Prostate gland (tissue), 2 donors: ENCODE measurements at regions not wholly inside any gene's neighbourhood (a gene's known extent, or its start where the extent isn't known, plus 50 kb on each side); places are given as distances from the start of the nearest gene placed in this dataset.

ENCODE experiments used
- DNase-seq: peaks from one replicate; pipeline ENCODE4 v3.0.0-alpha.2; 2019; ENCODE audit warnings: low spot score
- H3K27ac ChIP-seq, 2 donors: fragments of 200-600 bp; sonication (generic); 2 replicates each; pipeline ENCODE4 v1.5.1; 2017 to 2019
- H3K27me3 ChIP-seq: fragments of 200-600 bp; sonication (generic); replicated peaks from 2 replicates; pipeline ENCODE4 v1.5.1; 2019; ENCODE audit not compliant: insufficient read depth
- H3K36me3 ChIP-seq, 2 donors: fragments of 200-600 bp; sonication (generic); 1 replicate in 1 of 2; 2 replicates in 1 of 2; pipeline versions ENCODE4 v1.5.1 to v1.8.1; 2017 to 2019
- H3K4me1 ChIP-seq: fragments of 200-600 bp; sonication (generic); replicated peaks from 2 replicates; pipeline ENCODE4 v1.5.1; 2019
- H3K4me3 ChIP-seq, 2 donors: fragments of 200-600 bp; sonication (generic); 2 replicates each; pipeline ENCODE4 v1.5.1; 2017 to 2019
- H3K9me3 ChIP-seq: fragments of 200-600 bp; sonication (generic); 2 replicates; pipeline ENCODE4 v1.5.1; 2017
- CTCF ChIP-seq, 4 experiments: fragments of 200-600 bp in 2 of 4; fragments of 450-650 bp in 2 of 4; sonication (generic) in 2 of 4; IDR thresholded peaks; 1 replicate in 3 of 4; 2 replicates in 1 of 4; pipeline ENCODE4 v1.5.1; 2016 to 2019; ENCODE audit warnings: antibody characterized with exemption in 4 of 4, mild to moderate bottlenecking in 2 of 4, moderate library complexity in 2 of 4
- POLR2A ChIP-seq: fragments of 450-650 bp; IDR thresholded peaks from one replicate; pipeline ENCODE4 v1.6.1; 2016; ENCODE audit warnings: antibody characterized with exemption, mild to moderate bottlenecking
- POLR2AphosphoS5 ChIP-seq: sonication (generic); formaldehyde crosslinking; IDR thresholded peaks from one replicate; pipeline ENCODE4 v1.6.1; 2017; ENCODE audit warnings: antibody characterized with exemption
- WGBS: methylation state at CpG from one replicate; pipeline ENCODE4 v1.1.5; 2018; 5-methylcytosine and 5-hydroxymethylcytosine counted together
- intact Hi-C: fragments of 100-400 bp; cut with DNase I; formaldehyde crosslinking; loops from one replicate; pipeline ENCODE4 v1.14.2; 2022

DNA sequence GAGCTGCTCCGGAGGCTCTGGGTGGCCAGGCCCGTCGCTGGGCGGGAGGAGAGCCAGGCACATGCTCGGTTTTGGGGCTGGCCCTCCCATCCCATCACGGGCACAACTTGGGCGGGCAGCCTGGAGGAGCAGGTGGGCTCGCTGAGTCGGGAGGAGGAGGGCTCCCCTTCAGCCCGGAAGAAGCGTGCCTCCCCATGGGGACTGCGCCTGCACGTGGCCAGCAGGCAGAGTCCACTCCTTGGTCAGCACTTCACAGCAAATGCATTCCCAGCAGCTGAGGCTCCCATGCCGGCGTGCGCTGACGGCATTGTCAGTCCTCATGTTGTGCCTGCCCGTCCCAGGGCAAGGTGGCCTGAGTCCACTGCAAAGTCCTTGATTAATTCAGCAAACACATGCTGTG lies 1281.7 kb downstream of the BRD1 start:
- Histone ChIP-seq H3K4me3 (no peak overlapping the region), H3K27me3 (peaks cover 3% of the 10 kb centered on the region), H3K4me1 (no peaks in the 10 kb centered on the region), H3K27ac (no peak overlapping the region), H3K9me3 (no peaks in the 10 kb centered on the region), H3K36me3 (no peaks in the 10 kb centered on the region)
- intact Hi-C loops: no loop called here
- WGBS: 90% methylated on average over 18 of the region's 18 CpGs
- DNase-seq: no peak
- TF ChIP-seq POLR2A: no peak
- no peak for TF ChIP-seq CTCF (IDR thresholded peaks at IDR 0.05)
- no peak for TF ChIP-seq POLR2AphosphoS5

DNA sequence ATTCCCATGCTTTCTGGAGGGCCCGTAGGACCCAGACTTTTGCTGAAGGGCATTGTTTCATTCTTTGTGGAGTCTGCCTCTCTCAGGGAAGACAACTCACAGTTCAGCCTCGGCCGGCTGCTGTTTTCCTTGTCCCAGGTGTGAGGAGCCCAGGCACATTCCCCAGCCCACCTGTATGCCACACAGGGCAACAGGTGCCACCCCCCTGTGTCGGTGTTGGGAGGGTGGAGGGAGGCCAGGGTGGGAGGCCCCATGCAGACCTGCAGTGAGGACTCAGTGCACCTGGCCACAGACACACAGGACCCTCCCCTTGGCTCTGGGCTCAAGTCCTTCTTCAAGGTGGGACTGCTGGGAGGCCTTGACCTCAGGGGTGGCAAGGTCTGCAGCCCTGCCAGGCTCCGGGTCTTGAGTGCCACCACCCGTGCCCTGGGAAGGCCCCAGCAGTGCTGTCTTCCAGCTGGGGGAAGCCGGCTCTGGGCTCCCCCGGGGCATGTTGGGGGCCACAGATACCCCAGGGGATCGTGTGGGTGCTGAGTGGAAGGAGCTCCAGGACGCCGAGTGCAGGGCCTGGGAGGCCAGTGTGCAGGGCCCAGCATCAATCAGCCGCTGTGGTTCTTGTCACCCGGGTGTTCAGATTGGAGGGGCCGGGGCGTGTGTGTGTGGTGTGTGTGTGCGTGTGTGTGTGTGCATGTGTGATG lies 1286.1 kb downstream of the BRD1 start:
- H3K27me3 ChIP-seq: peaks cover 3% of the 10 kb centered on the region
- WGBS: 85% methylated on average over 16 of the region's 16 CpGs
- no peak for DNase-seq

GRCh38 chr22:48539261-48539660 lies 1288.4 kb downstream of the BRD1 start:
- no peaks in the 10 kb centered on the region for H3K4me1 ChIP-seq
- H3K4me3 ChIP-seq: no peak overlapping the region
- DNase-seq: no peak
- no peaks in the 10 kb centered on the region for H3K36me3 ChIP-seq
- H3K27ac ChIP-seq: no peak overlapping the region
- intact Hi-C loops: no loop called here
- H3K9me3 ChIP-seq: no peaks in the 10 kb centered on the region
- no peak for TF ChIP-seq POLR2A
- no peak for TF ChIP-seq CTCF (IDR thresholded peaks at IDR 0.05)
- TF ChIP-seq POLR2AphosphoS5: no peak
- H3K27me3 ChIP-seq: no peaks in the 10 kb centered on the region
- WGBS: 54% methylated on average over 12 of the region's 12 CpGs

More for the DNA sequence above, 1286.1 kb downstream of the BRD1 start:
- Histone ChIP-seq H3K4me1 (no peaks in the 10 kb centered on the region), H3K27ac (no peak overlapping the region), H3K4me3 (no peak overlapping the region), H3K9me3 (no peaks in the 10 kb centered on the region), H3K36me3 (no peaks in the 10 kb centered on the region)
- intact Hi-C loops: no loop called here
- TF ChIP-seq POLR2A (no peak), POLR2AphosphoS5 (no peak), CTCF (IDR thresholded peaks at IDR 0.05) (no peak)

DNA sequence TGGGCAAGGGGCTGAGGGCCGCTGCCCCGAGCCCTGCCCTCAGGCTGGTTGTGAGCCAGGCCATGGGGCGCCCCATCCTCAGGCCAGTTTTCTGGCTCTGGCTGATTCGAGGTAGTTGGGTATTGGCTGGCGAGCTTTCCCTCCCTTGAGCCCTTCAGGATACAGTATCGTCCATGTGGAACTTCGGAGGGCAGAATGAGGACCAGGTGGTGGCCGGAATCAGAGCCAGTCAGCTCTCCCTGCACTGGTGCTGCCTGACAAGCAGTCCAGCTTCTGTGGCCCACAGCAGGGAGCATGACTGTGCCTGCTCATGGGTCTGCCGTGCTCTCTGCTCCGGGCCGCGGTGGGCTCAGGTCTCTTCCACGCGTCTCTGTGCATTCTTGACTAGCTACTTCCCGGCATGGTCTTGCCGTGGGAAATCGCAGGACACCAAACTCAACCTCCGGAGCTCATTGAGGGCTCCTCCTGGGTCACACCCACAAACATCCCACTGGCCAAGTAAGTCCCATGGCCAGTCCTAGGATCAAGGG lies 1289.3 kb downstream of the BRD1 start:
- TF ChIP-seq CTCF (IDR thresholded peaks at IDR 0.05) (no peak), POLR2AphosphoS5 (no peak), POLR2A (no peak)

DNA sequence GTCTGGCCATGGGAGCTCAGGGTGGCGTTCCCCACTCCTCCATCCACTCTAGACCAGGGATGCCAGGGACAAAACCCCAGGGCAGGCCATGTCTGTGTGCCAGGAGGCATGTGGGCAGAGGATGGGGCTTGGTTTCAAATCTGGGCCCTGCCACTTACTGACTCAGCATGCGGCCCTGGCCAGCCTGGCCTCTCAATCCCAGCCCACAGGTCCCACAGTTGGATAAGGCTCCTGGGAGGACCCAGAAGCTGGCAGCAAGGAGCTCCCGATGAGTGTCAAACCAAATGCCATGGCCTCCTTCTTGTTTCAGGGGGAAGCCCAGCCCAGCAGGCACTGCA lies 1290.4 kb downstream of the BRD1 start:
- no peak overlapping the region for H3K27ac ChIP-seq
- intact Hi-C loops: no loop called here

More for the DNA sequence above, 1289.3 kb downstream of the BRD1 start:
- DNase-seq: no peak
- H3K27me3 ChIP-seq: no peaks in the 10 kb centered on the region
- intact Hi-C loops: no loop called here
- H3K36me3 ChIP-seq: no peaks in the 10 kb centered on the region
- no peaks in the 10 kb centered on the region for H3K9me3 ChIP-seq
- no peak overlapping the region for H3K4me3 ChIP-seq
- H3K4me1 ChIP-seq: no peaks in the 10 kb centered on the region
- 98% methylated on average over 18 of the region's 18 CpGs for WGBS
- no peak overlapping the region for H3K27ac ChIP-seq

More for the DNA sequence above, 1290.4 kb downstream of the BRD1 start:
- Histone ChIP-seq H3K4me3 (no peak overlapping the region), H3K36me3 (no peaks in the 10 kb centered on the region), H3K4me1 (no peaks in the 10 kb centered on the region), H3K27me3 (no peaks in the 10 kb centered on the region), H3K9me3 (no peaks in the 10 kb centered on the region)
- WGBS: 67% methylated on average over 3 of the region's 3 CpGs
- no peak for DNase-seq
- TF ChIP-seq POLR2AphosphoS5 (no peak), CTCF (IDR thresholded peaks at IDR 0.05) (no peak), POLR2A (no peak)
